GM19025 (cell line): ENCODE measurements at regions not wholly inside any gene's neighbourhood (a gene's known extent, or its start where the extent isn't known, plus 50 kb on each side); places are given as distances from the start of the nearest gene placed in this dataset.
"Not testable (repeated sequence)": the region's sequence is repeated elsewhere in the genome, so short reads cannot be mapped to it uniquely, and the experiment has no call there.

Source experiments
- ATAC-seq: cut with Tn5 transposase; IDR thresholded peaks from one replicate; pipeline ENCODE4 v1.9.1; 2021; ENCODE audit warnings: mild to moderate bottlenecking, low read depth, moderate library complexity; ENCODE audit not compliant: unreplicated experiment

GRCh38 chr6:34646714-34647113 is 49.9 kb downstream of the ILRUN start:
- ATAC-seq: no peak

GRCh38 chr6:34645627-34646026 is 50.9 kb downstream of the ILRUN start:
- no peak for ATAC-seq

GRCh38 chr6:34644716-34645115 is 51.9 kb downstream of the ILRUN start:
- ATAC-seq: no peak

GRCh38 chr6:34642427-34642826 is 54.1 kb downstream of the ILRUN start:
- ATAC-seq: no peak

GRCh38 chr6:34640074-34640849 is 56.3 kb downstream of the ILRUN start:
- not testable (repeated sequence) for ATAC-seq

GRCh38 chr6:34638834-34639736 is 57.5 kb downstream of the ILRUN start:
- peak; percentile 85 for ATAC-seq

- ATAC-seq: no peak
Measured at GRCh38 chr6:34633785-34634184, 62.8 kb downstream of the ILRUN start.

- ATAC-seq: no peak
Measured at GRCh38 chr6:34633256-34633655, 63.3 kb downstream of the ILRUN start.

- no peak for ATAC-seq
Measured at GRCh38 chr6:34630040-34630439, 66.5 kb downstream of the ILRUN start.

- no peak for ATAC-seq
Measured at GRCh38 chr6:34627296-34627695, 69.3 kb downstream of the ILRUN start.

- ATAC-seq: no peak
Measured at GRCh38 chr6:34618430-34619182, 62.5 kb upstream of the SPDEF start.

GRCh38 chr6:34617231-34617630 is 61.1 kb upstream of the SPDEF start:
- ATAC-seq: no peak

GRCh38 chr6:34616227-34616585 is 60.1 kb upstream of the SPDEF start:
- no peak for ATAC-seq

- no peak for ATAC-seq
Measured at GRCh38 chr6:34615574-34616226, 59.6 kb upstream of the SPDEF start.

- no peak for ATAC-seq
Measured at GRCh38 chr6:34610819-34611477, 54.8 kb upstream of the SPDEF start.

GRCh38 chr6:34608321-34609091 is 52.4 kb upstream of the SPDEF start:
- no peak for ATAC-seq

GRCh38 chr6:34606477-34607265 is 50.5 kb upstream of the SPDEF start:
- no peak for ATAC-seq
